Hematopoietic multipotent progenitor cell treated with erythropoietin and hydrocortisone succinate and interleukin-3 and kit ligand, for 8 days (in vitro differentiated cells): ENCODE measurements at regions not wholly inside any gene's neighbourhood (a gene's known extent, or its start where the extent isn't known, plus 50 kb on each side); places are given as distances from the start of the nearest gene placed in this dataset.

Source experiments
- DNase-seq: peaks from one replicate; pipeline ENCODE4 v3.0.0-alpha.2; 2015

DNA sequence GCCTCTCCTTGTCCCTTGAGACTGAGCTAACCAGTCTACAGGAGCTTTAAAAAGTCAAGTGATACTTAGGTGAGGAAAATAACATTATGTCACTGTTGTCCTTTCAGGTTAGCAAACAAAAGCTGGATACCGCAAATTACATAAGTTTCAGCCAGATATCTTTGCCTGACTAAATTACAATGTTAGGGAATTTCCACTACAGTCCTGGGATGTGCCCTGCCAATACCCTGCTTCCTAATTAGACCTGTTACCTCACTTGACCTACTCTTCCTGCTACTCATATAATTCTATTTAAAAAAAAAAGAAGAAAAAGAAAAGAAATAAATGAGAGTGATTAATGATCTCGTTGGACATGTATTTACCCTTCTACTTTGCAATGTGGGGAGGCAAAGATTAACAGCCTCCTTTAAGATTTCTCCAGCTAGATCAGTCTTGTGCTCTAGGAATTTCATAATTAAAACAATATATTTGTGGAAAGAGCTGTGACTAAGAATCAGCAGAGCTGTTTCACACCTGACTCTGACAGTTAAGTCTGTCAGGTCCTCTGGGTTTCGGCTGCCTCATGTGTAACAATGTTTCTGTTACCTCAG, 318.9 kb downstream of the HDGFL1 start:
- no peak for DNase-seq

DNA sequence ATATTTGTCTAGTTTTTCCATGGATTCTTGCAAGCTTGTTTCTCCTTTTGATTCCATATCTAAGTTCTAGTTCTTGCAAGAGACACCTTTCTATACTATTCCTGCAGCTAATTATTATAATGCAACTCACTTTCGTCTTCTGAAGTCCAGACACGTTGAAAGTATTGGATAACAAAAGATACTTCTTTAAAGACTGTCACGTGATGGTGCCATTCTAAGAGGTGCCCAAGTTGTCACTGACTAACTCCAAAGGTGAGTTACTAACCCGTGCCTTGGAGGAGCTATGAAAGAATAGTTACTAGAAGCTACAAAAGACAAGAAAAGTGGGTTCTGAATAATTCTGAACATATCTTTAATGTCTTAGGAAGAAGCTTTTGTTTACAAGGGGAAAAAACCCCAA, 322.6 kb downstream of the HDGFL1 start:
- no peak for DNase-seq

DNA sequence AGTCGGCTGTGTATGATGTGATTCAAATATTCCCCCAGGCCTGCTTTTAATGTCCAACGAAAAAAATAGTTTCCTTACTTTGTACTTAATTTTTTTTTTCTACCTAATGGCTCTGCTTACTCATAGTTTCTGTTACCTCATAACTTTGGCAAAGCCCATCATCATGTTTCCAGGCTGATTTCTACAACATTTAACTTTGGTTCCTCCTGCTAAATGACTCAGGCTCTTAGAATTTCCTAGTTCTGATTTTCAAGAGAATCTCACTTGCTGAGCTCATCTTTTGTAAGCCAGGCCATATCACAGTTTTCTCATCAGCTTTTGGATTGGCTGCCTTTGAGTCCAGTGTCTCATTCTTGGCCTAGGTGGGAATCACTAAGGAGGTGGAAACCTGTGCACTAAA, 323.1 kb downstream of the HDGFL1 start:
- DNase-seq = no peak

DNA sequence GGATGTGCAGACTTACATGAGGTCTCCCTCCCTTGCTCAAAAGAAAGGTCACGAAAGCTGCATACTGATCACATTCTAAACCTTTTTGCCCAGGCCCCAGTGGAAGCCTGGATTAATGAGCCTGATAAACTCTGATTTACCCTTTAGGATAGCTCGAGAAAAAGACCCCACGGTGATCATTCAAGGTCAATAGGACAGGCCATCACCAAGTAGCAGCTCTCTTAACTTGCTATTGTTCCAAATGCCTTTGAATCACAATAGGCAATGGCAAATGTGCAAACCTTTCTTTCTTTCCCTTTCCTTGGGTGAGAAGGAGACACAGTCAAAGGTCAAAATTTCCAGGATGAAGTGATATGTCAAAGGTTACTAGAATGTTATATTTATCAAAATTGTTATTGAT, 327.3 kb downstream of the HDGFL1 start:
- no peak for DNase-seq

DNA sequence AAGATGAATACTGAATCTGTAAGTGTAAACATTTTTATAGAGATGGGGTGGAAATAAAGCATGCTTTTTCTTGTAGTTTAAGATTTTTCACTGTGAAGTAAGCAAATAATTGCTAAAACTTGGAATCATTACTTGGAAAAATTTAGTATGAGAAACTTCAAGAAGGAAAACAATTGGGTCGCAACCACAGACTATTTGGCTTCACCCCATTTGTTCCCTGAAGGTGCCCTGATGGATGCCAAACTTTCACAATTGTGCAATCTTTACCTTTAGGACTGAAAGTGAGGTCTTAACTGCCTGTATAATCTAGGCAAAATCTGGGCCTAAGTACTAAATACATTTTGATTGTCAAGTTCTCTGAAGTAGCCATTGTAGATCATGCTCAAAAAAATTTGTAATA, 330.1 kb downstream of the HDGFL1 start:
- no peak for DNase-seq

DNA sequence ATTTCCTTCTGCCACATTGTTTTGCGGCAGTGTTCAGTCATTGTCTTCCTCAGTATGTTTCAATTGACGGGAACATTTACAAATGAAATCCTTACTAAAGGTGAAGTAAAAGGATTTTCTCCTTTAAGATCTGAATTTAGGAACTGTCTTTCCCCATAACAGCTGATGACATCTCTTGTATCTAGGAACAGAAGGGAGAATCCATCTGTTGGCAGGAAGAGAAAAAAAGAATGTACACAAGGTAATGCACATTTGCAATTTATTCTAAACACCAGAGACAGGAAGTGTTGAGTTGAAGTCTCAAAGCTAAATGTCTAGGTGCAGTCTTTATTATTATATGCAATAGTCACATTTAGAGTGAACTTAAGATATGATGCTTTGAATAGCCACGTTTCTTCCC, 334.5 kb downstream of the HDGFL1 start:
- DNase-seq = no peak

DNA sequence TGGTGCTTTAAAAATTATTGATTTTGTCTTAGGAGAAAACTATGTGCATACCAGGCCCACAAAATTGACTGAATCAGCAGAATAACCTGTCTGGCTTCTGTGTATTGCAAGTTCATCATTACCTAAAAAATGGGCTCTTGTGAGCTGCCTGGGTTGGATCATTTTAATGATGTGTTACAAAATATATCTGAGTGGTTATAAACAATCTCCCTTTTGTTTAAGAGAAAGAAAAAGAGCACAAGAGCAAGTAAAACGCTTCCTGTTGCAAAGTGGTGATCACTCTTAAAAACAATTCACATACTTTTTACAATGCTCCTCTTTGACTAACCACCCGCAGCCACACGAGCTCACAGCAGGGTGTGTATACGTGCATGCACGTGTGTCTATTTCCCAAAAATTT, 335.1 kb downstream of the HDGFL1 start:
- no peak for DNase-seq

DNA sequence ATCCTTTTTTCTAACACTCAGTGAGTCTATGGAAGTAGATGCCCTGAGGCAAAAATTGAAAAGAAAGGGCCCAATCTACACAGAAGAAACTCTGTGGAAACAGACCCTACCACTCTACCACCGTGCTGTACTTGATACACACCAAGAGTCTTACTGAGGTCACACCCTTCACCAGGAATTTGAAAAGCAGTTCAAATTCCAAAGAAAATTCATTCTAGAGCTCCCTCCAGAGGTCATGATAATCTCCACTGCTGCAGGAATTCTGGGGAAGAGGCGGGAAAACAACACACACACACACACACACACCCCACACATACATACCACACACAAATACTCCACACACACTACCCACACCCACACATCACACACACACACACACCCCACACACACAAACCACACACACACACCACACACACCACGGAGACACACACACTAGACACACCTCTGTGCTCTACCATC, 336.8 kb downstream of the HDGFL1 start:
- DNase-seq = no peak

DNA sequence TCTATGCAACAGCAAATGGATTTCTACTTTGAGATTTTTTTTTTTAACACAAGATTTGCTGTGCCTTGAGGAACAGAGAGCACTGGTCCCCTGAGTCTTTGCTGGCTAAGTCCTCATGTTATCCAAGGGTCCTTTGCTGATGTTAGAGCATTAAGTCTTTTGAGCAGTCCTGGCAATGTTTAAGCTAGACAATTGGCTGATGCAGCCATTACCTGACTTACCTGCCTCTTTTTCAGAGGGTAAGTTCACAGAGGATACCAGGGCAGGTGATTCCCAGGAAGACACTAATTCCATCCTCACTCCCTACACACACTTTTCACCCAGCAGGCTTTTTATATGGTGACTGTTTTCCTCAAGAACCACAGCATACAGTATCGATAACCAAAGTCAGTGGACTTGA, 337.7 kb downstream of the HDGFL1 start:
- DNase-seq = no peak

DNA sequence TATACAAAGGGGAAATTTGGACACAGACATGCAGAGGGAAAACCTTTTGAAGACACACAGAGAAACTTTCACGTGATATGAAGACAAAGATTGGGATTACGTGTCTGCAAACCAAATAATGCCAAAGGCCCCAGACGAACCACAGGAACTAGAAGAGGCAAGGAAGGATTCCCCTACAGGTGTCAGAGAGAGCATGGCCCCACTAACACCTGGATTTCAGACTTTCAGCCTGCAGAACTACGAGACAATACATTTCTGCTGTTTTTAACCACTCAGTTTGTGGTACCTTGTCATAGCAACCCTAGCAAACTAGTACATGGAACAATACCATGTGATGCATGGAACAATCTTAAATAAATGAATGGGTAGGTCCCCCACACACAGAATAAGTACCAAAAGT, 341.0 kb downstream of the HDGFL1 start:
- no peak for DNase-seq

DNA sequence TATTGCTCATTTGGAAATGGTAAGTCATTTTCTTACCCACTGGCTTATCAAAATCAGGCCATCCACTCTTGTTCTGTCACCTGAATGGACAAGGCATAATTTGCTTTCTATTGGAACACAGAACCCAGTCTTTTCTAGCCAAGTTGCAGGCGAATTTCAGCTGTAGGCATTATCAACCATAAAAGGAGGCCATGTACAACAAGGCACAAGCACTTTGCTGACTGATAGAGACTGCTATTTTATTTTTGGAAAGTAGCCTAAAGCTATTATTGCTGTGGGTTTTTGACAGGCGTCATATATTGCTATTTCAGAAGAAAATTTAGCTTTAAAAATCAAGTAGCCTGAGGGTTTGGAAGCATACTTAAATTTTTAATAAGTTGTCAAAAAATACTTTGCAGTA, 344.2 kb downstream of the HDGFL1 start:
- DNase-seq = no peak

DNA sequence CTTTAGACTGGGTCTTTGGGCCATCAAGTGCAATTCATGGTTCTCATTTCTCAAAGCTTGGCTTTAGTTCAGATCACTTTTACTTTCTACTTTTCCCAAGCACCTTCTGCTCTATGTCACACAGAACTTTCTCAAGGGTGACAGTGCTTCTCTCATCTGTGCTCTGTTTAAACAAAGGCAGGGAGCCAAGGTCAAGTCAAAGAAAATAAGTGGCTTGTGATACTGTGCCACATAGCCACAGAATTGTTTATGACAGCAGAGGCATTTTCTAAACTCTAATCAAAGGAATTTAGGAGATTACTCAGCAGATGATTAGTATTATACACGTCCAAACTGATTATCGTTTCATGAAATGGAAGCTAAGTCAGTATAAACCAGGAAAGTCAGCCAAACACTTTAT, 348.0 kb downstream of the HDGFL1 start:
- DNase-seq = no peak

DNA sequence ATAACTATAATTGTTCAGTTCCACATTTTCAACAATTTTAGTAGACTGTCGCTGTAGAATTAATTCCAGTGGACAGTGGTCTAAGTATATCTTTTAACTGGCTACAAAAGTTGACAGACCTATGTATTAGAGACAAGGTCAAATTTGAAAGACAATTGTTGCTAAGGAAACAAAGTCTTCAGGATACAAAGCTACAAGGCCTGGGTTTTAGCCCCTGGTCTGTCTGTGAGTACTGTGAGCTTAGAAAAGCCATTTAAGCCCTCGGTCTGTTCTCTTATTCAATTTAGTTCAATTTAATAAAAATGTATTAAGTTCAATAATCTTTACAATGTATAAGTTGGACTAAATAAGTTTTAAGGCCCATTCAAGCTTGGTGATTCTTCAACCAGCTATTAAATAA, 352.5 kb downstream of the HDGFL1 start:
- DNase-seq = no peak

DNA sequence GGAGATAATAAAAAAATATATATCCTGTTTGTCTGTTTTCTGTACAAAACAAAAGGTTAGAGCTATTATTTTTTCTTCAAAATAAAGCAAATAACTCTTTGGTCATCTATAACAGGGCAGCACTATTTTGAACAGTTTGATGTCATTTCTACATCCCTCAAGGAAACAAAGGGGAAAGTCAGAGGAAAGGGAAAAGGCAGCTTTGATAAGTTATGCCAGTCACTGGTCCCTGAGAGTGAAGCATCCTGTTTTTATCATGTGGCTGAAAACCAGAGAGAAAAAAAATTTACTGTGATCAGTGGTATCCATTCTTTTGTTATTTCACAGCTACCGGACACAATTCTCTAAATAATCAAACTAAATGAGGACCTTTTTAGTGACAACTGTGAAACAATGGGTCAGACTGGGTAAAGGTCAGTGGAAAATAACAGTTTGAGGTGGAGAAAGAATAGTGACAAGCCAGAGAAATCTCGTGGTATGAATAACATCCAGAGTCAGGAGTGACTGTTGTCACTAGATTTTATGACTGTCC, 356.0 kb downstream of the HDGFL1 start:
- DNase-seq = no peak

DNA sequence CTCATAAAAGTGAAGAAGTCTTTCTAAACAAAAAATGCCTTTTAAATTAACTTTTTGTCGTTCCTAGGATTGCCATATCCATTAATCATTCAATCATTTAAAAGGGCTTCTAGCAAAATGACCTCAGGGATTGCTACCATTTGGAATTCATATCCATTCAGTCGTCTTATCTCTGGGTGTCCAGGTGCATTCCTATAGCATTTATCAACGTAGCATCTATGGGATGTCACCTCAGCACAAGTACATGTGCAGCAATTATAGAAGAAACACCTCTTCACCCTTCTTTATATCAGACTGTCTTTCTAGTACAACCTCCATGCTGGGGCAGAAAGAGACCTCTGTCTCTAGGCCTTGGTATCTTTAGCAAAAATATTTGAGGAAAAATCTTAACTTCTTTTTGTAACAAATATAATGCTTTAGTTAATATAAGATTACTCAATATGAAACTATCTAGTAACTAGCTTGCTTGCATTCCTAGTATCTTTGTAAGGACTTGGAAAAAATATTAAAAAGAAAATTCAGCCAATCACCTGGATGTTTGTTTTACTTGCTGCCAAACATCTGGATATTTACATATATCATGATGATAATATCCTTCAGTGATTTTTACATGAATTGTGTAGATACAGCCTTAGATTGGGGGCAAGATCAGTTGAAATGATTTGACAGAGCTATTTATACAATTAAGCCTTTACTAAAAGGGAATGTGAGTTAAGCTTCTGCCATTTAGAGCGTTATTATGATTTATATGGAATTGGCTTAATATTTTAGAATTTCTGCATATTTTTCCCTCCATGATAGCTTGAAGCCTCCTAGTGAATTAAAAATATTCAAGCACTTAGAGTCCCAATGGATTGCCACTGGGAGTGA, 356.8 kb downstream of the HDGFL1 start:
- no peak for DNase-seq

DNA sequence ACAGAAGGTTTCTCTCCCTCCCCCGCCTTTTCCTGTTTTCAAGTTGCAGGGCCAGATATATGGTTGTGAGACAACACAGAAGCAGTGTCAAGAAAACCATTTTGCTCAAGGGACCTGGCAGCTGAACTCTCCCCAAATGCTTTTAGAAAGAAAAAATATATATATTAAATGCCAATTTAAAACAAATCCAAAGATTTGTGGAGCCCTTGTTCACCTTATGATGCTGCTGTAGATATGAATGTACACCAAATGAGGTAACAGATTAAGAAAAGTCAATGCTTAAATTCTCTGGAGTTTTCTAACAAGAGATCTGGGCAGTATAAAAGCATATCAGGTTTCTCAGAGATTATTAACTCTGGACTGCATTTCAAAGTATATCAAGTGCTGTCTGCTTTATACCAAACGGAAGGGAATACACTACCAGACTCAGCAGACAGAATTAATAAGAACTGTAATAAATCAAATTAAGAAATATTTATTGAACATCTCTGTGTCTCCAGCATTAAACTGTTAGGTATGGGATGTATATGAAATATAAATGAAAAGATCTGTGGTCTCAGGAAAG, 357.5 kb downstream of the HDGFL1 start:
- DNase-seq = no peak

DNA sequence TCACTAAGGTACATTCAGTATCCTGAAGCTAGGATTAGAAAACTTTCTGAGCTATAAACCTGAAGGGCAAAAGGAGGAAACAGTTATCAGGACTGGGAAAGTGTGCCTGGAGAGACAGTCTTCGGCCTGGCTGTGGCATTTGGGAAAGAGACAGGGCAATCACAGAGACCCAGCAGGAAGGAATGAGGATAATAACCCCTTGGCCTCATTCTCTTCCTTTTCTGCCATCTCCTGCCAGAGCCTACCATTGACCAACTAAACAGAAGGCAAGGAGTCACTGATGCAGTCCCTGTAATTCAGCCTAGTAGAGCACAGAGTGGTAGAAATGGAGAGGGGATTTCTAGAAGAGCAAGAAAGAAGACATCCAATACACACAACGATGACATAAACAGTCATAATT, 359.4 kb downstream of the HDGFL1 start:
- DNase-seq = no peak

DNA sequence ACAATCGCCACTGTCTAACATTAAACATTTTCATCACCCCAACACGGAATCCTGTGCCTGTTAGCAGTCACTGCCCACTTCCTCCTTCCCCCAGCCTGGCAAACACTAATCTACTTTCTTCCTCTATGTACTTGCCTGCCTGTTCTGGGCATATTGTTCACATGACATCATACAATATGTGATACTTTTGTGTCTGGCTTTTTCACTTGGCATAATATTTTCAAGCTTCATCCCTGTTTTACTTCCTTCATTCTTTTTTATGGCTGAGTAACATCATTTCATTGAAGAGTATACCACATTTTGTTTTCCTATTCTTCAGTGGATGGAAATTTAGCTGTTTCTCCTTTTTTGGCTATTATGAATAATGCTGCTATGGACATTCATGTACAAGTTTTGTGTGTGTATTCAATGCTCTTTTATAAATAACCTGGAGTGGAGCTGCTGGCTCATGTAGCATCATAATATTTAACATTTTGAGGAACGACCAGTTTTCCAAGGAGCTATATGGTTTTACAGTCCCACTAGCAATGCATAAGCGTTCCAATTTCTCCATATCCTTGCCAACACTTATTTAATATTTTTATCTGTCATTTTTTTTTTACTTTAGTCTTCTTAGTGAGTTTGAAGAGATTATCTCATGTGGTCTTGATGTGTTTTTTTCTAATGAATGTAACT, 360.1 kb downstream of the HDGFL1 start:
- DNase-seq = peak; percentile 2

DNA sequence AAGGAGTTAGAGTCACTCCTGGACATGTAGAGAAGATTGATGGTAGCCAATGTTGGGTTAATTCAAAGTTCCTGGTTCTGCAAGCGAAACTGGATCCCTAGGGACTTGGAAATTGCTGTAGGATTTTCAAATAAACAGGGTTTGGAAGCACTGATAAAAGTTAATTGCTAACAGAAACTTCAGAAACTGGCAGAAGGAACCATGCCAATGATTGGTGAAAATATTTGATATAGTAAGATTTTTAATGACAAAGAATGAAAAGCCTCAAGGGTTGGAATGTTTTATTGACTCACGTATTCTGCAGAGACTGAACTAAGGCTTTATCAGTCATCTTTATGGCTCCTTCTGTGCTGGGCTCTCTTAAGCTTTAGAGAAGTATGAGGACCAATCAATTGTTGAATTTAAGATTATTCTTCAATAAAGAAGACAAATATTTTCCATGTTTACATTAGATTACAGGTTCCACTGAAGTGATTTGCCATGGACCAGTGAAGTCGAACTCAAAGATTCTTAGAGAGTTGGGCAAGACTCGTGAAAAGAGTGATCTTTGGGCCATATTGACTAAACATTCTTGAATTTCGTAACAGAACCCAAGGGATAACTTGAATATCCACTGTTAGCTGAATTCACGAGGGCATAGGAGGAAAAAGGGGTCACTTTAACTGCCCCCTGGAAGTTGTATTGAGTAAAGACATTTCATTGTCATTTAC, 371.4 kb downstream of the HDGFL1 start:
- no peak for DNase-seq

DNA sequence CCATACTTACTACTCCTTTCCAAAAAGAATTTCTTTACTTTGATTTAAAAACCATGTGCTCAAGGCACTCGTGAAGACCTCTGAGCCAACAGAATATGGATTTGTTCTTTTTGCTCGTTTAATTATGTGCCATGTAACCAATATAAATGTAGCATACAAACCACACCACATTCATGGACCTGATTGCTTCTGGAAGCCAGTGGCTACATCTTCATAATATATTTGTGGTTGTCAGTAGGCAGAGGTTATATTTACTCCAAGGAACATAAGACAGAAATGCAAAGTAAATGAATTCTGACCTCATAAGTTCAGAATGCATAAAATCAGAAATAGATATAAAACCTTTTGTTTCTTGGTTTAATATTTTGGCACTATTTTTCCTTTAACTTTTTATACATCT, 373.0 kb downstream of the HDGFL1 start:
- DNase-seq = no peak

DNA sequence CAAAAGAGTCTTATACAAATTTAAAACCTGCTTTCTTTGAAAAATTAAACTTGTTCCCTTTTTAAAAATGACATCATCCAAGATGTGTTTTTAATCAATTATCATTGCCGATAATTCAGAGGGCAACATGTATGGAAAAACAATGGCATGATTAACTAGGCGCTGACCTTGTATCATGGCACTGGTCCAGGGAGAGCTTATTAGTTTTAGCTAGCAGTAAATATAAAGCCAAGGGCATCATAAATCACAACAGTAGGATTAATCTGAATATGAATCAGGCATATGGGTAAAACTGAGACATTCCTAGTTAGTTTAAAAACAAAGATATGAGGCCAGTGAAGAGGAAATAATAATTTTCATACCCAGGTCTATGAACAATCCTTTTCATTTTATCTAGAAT, 374.0 kb downstream of the HDGFL1 start:
- DNase-seq = no peak

DNA sequence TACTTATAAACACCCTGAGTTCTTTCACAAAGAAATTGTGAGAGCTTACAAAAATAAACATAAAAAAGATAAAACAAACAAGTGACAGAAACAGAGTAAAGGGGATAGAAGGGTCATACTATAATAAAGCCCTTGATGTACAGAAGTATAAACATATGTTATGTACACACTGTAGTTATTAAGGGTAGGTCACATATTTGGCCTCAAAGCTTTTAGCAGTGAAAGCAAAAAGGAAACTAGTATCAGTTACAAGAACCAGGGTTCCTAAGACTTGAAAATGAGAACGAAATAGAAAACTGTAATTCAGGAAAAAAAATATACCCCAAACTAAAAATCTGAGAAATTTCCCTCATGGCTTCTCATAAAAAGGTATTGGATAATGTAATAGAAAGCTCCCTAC, 380.6 kb downstream of the HDGFL1 start:
- DNase-seq = no peak

DNA sequence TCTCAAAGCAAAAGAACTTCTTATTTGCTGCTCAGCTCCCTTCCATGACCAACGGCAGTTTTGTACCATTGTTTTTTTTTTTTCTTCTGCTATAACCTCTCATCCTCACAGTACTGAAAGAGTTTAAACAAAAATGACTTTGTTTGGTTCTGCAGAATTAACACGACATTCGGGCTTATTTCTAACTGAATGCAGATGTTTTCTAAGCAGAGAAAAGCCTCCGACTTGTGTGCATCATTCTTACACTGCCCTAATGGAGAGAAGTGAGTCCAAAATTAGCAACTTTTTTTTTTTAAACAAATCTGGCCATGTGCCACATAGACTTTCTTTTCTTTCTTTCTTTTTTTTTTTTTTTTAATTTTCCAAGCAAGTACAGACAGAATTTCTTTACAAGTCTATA, 382.7 kb downstream of the HDGFL1 start:
- DNase-seq = no peak
